NT2/D1 (cell line): ENCODE measurements at regions not wholly inside any gene's neighbourhood (a gene's known extent, or its start where the extent isn't known, plus 50 kb on each side); places are given as distances from the start of the nearest gene placed in this dataset.

Experiments used
- YY1 ChIP-seq: IDR thresholded peaks from 2 replicates; pipeline ENCODE4 v1.6.1; 2011; ENCODE audit not compliant: insufficient read length, insufficient read depth
- ZNF274 ChIP-seq: IDR thresholded peaks from 2 replicates; pipeline ENCODE4 v1.6.1; 2011; ENCODE audit warnings: mild to moderate bottlenecking, low read depth, low read length

DNA sequence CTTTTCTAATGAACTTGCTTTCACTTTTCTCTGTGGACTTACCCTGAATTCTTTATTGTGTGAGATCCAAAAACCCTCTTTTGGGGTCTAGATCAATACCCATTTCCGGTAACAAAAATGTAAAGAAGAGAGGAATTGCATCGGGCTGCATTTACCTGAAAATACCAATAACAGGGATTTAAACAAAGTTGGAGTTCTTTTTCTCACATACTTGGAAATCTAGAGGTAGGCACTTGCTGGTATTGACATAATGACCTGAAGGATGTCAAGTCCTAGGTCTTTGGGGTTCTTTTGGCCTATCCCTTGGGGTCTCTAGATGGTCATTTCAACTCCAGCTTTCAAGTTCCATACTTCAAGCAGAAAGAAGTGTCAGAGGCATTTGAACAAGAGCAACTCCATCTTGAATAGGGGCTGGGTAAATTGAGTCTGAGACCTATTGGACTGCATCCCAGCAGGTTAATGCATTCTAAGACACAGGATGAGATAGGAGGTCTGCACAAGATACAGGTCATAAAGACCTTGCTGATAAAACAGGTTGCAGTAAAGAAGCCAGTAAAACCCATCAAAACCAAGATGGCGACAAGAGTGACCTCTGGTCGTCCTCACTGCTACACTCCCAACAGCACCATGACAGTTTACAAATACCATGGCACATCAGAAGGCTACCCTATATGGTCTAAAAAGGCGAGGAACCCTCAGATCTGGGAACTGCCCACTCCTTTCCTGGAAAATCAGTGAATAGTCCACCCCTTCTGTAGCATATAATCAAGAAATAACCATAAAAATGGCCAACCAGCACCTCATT lies 50.8 kb upstream of the ZNF280D start:
- TF ChIP-seq YY1 (no peak), ZNF274 (no peak)
